A673 (cell line): ENCODE measurements at regions not wholly inside any gene's neighbourhood (a gene's known extent, or its start where the extent isn't known, plus 50 kb on each side); places are given as distances from the start of the nearest gene placed in this dataset.

Experiments
- BruUV-seq: library from RNA; stranded (reverse); fragments of 400-500 nt; replicated peaks from 2 replicates; lab custom pipeline; 2021; lab: Mats Ljungman, UMichigan
- CTCF ChIA-PET: fragments of 300-600 bp; sonication (Branson Sonifier 250); formaldehyde crosslinking; loops from one replicate; lab custom pipeline; 2022; ENCODE audit warnings: antibody characterized with exemption; lab: Charles Lee
- POLR2A ChIA-PET: fragments of 300-600 bp; sonication (Branson Sonifier 250); formaldehyde crosslinking; loops from one replicate; lab custom pipeline; 2022; ENCODE audit warnings: antibody characterized with exemption; ENCODE audit not compliant: low non-redundant PET; lab: Charles Lee
- DNase-seq: peaks from one replicate; pipeline ENCODE4 v3.0.0-alpha.2; 2015; ENCODE audit warnings: low spot score
- H3K27ac ChIP-seq: fragments of 200-600 bp; sonication (generic); 2 replicates; pipeline ENCODE4 v1.5.1; 2016; ENCODE audit warnings: mixed run types, low read depth, mild to moderate bottlenecking, mixed read lengths, antibody characterized with exemption, low read length; ENCODE audit not compliant: poor library complexity, severe bottlenecking
- H3K27me3 ChIP-seq: fragments of 200-600 bp; sonication (generic); replicated peaks from 2 replicates; pipeline ENCODE4 v1.6.1; 2017; ENCODE audit warnings: mixed run types, low read depth, mild to moderate bottlenecking, mixed read lengths, antibody characterized with exemption, low read length; ENCODE audit not compliant: insufficient read depth, poor library complexity
- H3K36me3 ChIP-seq: fragments of 200-600 bp; sonication (generic); 2 replicates; pipeline ENCODE4 v1.6.1; 2016; ENCODE audit warnings: mixed run types, mild to moderate bottlenecking, mixed read lengths, antibody characterized with exemption, low read length; ENCODE audit not compliant: insufficient read depth, poor library complexity, severe bottlenecking
- H3K4me1 ChIP-seq: fragments of 200-600 bp; sonication (generic); 2 replicates; pipeline ENCODE4 v1.6.1; 2017; ENCODE audit warnings: mixed run types, mild to moderate bottlenecking, mixed read lengths, antibody characterized with exemption, low read length; ENCODE audit not compliant: insufficient read depth, poor library complexity, severe bottlenecking
- H3K4me3 ChIP-seq: fragments of 200-600 bp; sonication (generic); 2 replicates; pipeline ENCODE4 v1.5.1; 2016; ENCODE audit warnings: low read depth, mixed run types, mild to moderate bottlenecking, mixed read lengths, low read length; ENCODE audit not compliant: poor library complexity, severe bottlenecking
- H3K9me3 ChIP-seq: fragments of 200-600 bp; sonication (generic); 2 replicates; pipeline ENCODE4 v1.6.1; 2016; ENCODE audit warnings: mixed run types, low read depth, mild to moderate bottlenecking, mixed read lengths, antibody characterized with exemption, low read length; ENCODE audit not compliant: poor library complexity, severe bottlenecking
- EZH2 ChIP-seq: fragments of 200-600 bp; sonication (generic); IDR thresholded peaks from 2 replicates; pipeline ENCODE4 v1.6.1; 2017; ENCODE audit warnings: borderline replicate concordance, low read depth, mild to moderate bottlenecking, mixed read lengths, antibody characterized with exemption, low read length; ENCODE audit not compliant: poor library complexity, severe bottlenecking
- intact Hi-C: fragments of 100-400 bp; cut with micrococcal nuclease; formaldehyde crosslinking; loops from one replicate; pipeline ENCODE4 v1.10.0; 2022; ENCODE audit not compliant: unreplicated experiment
- TF ChIP-seq, protein P1 (sequence below): fragments of 300-800, 200-600 bp; sonication (generic); conservative IDR thresholded peaks from 2 replicates; pipeline ENCODE4 v1.5.1; 2017; ENCODE audit warnings: low read depth, mild to moderate bottlenecking, antibody characterized with exemption, low read length, moderate library complexity, mixed read lengths

DNA sequence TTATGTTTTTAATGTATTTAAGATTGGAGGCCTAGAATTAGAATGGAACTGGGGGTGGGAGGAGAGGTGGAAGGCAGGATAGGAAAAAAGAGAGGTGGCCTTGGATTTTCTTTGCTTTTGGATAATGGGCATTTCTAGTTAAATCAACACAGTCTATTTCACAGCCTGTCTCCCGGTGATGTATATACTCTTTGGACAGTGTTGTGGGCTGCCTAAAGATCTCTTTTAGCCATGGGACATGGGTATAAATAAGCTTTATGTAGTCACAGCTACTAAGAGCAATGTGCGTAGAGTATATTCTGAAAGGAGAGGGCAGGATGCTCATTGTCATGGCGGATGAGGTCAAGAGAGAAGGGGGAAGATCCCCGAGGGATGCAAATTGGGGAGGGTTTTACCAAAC lies 1084.4 kb upstream of the RBFOX1 start:
- H3K4me1 ChIP-seq: no peaks in the 10 kb centered on the region
- no TSS peak for BruUV-seq
- intact Hi-C loops: no loop called here
- TF ChIP-seq, protein P1, sequence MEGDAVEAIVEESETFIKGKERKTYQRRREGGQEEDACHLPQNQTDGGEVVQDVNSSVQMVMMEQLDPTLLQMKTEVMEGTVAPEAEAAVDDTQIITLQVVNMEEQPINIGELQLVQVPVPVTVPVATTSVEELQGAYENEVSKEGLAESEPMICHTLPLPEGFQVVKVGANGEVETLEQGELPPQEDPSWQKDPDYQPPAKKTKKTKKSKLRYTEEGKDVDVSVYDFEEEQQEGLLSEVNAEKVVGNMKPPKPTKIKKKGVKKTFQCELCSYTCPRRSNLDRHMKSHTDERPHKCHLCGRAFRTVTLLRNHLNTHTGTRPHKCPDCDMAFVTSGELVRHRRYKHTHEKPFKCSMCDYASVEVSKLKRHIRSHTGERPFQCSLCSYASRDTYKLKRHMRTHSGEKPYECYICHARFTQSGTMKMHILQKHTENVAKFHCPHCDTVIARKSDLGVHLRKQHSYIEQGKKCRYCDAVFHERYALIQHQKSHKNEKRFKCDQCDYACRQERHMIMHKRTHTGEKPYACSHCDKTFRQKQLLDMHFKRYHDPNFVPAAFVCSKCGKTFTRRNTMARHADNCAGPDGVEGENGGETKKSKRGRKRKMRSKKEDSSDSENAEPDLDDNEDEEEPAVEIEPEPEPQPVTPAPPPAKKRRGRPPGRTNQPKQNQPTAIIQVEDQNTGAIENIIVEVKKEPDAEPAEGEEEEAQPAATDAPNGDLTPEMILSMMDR: no peak
- no peak for TF ChIP-seq EZH2
- POLR2A ChIA-PET: no interaction called here
- H3K36me3 ChIP-seq: no peaks in the 10 kb centered on the region
- no peak overlapping the region for H3K27ac ChIP-seq
- no peak overlapping the region for H3K4me3 ChIP-seq
- H3K9me3 ChIP-seq: no peaks in the 10 kb centered on the region
- CTCF ChIA-PET: no interaction called here
- no peaks in the 10 kb centered on the region for H3K27me3 ChIP-seq
- no peak for DNase-seq

DNA sequence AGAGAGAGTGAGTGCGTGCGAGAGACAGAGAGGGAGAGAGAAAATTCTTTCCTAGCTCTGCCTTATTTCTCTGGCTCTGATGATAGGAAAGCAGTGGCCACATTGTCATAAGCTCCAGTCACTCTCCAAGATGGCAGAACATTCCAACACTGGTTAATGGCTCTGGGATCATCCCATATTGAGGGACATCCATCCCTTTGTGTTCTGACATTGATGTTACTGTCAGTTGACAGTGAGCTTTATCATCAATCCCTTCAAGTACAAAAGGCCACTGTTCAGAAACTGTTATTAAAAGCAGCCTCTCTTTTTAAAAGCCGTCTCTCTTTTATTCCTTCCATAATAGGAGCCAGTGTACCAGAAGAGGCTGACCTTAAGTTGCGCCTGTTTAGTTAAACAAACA lies 1084.9 kb upstream of the RBFOX1 start:
- Histone ChIP-seq H3K4me3 (no peak overlapping the region), H3K36me3 (no peaks in the 10 kb centered on the region), H3K4me1 (no peaks in the 10 kb centered on the region), H3K27me3 (no peaks in the 10 kb centered on the region), H3K9me3 (no peaks in the 10 kb centered on the region), H3K27ac (no peak overlapping the region)
- no peak for TF ChIP-seq EZH2
- DNase-seq: no peak
- no TSS peak for BruUV-seq
- intact Hi-C loops: no loop called here
- ChIA-PET POLR2A (no interaction called here), CTCF (no interaction called here)

DNA sequence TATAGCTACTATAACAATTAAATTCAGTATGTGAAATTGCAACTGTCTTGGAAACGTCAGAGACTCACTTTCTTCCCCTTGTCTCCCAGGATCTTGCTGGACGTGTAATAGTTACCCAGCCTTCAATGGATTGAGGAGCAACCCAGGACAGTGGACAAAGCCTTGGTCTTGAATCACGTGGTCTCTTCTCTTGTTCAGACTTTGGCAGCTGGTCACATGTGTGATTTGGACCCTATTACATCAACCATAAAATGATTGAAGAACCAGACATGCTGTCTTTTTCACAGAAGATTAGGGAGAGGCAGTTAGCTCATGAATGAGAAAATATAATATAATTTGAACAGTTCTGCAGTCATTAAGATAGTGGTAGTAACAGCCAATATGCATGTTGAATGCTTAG lies 1085.5 kb upstream of the RBFOX1 start:
- H3K9me3 ChIP-seq: no peaks in the 10 kb centered on the region
- intact Hi-C loops: no loop called here
- TF ChIP-seq EZH2: no peak
- TF ChIP-seq, protein P1: no peak
- no peak for DNase-seq
- H3K27ac ChIP-seq: no peak overlapping the region
- H3K36me3 ChIP-seq: no peaks in the 10 kb centered on the region
- no peak overlapping the region for H3K4me3 ChIP-seq
- H3K27me3 ChIP-seq: no peaks in the 10 kb centered on the region
- ChIA-PET POLR2A (no interaction called here), CTCF (no interaction called here)
- H3K4me1 ChIP-seq: no peaks in the 10 kb centered on the region
- BruUV-seq: no TSS peak

DNA sequence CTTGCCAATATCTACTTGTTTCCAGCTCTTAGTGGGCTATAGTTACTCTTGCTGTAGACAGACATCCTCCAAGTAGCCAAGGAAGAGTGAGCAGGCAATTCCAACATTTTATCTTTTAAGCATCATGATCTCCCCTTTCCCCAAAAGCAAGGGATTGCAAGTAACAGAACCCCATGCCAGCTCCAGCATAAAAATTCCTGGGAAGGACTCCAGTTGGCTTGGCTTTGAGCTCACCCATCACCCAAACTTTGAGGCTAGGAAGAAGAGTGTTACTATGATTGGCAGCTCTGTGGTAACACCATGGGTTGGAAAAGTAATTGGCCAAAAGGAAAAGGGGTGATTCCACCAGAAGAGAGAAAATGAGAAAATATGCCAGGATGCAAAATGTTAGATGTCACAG lies 1086.4 kb upstream of the RBFOX1 start:
- intact Hi-C loops: no loop called here
- Histone ChIP-seq H3K27ac (no peak overlapping the region), H3K9me3 (no peaks in the 10 kb centered on the region), H3K27me3 (no peaks in the 10 kb centered on the region), H3K4me3 (no peak overlapping the region), H3K36me3 (no peaks in the 10 kb centered on the region), H3K4me1 (no peaks in the 10 kb centered on the region)
- BruUV-seq: no TSS peak
- TF ChIP-seq, protein P1: no peak
- no peak for TF ChIP-seq EZH2
- ChIA-PET POLR2A (no interaction called here), CTCF (no interaction called here)
- DNase-seq: no peak
